IPS DF 4.7 (cell line): ENCODE measurements at regions not wholly inside any gene's neighbourhood (a gene's known extent, or its start where the extent isn't known, plus 50 kb on each side); places are given as distances from the start of the nearest gene placed in this dataset.
"Not testable (repeated sequence)": the region's sequence is repeated elsewhere in the genome, so short reads cannot be mapped to it uniquely, and the experiment has no call there.

Experiments
- DNase-seq: peaks from one replicate; pipeline ENCODE4 v3.0.0-alpha.2; 2013; ENCODE audit warnings: low spot score; ENCODE audit errors: extremely low read depth

- no peak for DNase-seq
Observed at GRCh38 chr9:89670801-89671434, 66.1 kb downstream of the GADD45G start.

GRCh38 chr9:89674667-89675057 lies 69.8 kb downstream of the GADD45G start:
- no peak for DNase-seq

GRCh38 chr9:89675058-89675742 lies 70.4 kb downstream of the GADD45G start:
- no peak for DNase-seq

- no peak for DNase-seq
Observed at GRCh38 chr9:89676281-89676680, 71.5 kb downstream of the GADD45G start.

GRCh38 chr9:89677702-89678395 lies 73.0 kb downstream of the GADD45G start:
- no peak for DNase-seq

- DNase-seq = no peak
Observed at GRCh38 chr9:89678396-89679015, 73.7 kb downstream of the GADD45G start.

GRCh38 chr9:89679016-89679415 lies 74.2 kb downstream of the GADD45G start:
- DNase-seq = no peak

GRCh38 chr9:89679581-89679980 lies 74.8 kb downstream of the GADD45G start:
- no peak for DNase-seq

GRCh38 chr9:89680547-89681467 lies 76.0 kb downstream of the GADD45G start:
- no peak for DNase-seq

- not testable (repeated sequence) for DNase-seq
Observed at GRCh38 chr9:89681468-89681859, 76.7 kb downstream of the GADD45G start.

GRCh38 chr9:89683626-89684025 lies 78.8 kb downstream of the GADD45G start:
- DNase-seq = no peak

- no peak for DNase-seq
Observed at GRCh38 chr9:89684218-89684617, 79.4 kb downstream of the GADD45G start.

GRCh38 chr9:89684912-89685636 lies 80.3 kb downstream of the GADD45G start:
- DNase-seq = no peak

- no peak for DNase-seq
Observed at GRCh38 chr9:89685698-89686097, 80.9 kb downstream of the GADD45G start.

- DNase-seq = no peak
Observed at GRCh38 chr9:89686126-89686525, 81.3 kb downstream of the GADD45G start.

- no peak for DNase-seq
Observed at GRCh38 chr9:89686621-89687020, 81.8 kb downstream of the GADD45G start.

GRCh38 chr9:89687188-89687587 lies 82.4 kb downstream of the GADD45G start:
- no peak for DNase-seq

GRCh38 chr9:89687848-89688247 lies 83.0 kb downstream of the GADD45G start:
- DNase-seq = no peak

GRCh38 chr9:89689321-89689720 lies 84.5 kb downstream of the GADD45G start:
- not testable (repeated sequence) for DNase-seq

GRCh38 chr9:89690334-89690912 lies 85.6 kb downstream of the GADD45G start:
- DNase-seq = no peak
